ENCODE measurements at regions not wholly inside any gene's neighbourhood (a gene's known extent, or its start where the extent isn't known, plus 50 kb on each side); places are given as distances from the start of the nearest gene placed in this dataset.

GRCh38 chr13:58584610-58585009 lies 953.1 kb downstream of the PCDH17 start:
- TF ChIP-seq CTCF (IDR thresholded peaks at IDR 0.05) (no peak), POLR2A (IDR thresholded peaks at IDR 0.05) (no peak)

Measured in heart left ventricle (tissue), 13 donors.